H1 (cell line): ENCODE measurements at regions not wholly inside any gene's neighbourhood (a gene's known extent, or its start where the extent isn't known, plus 50 kb on each side); places are given as distances from the start of the nearest gene placed in this dataset.

Experiments used
- CTCF ChIA-PET: fragments of 300-600 bp; sonication (Branson Sonifier 250); formaldehyde crosslinking; loops from one replicate; lab custom pipeline; 2021; ENCODE audit not compliant: partially characterized antibody; lab: Charles Lee
- POLR2A ChIA-PET: fragments of 300-600 bp; sonication (Branson Sonifier 250); formaldehyde crosslinking; loops from one replicate; lab custom pipeline; 2021; ENCODE audit warnings: inconsistent platforms; ENCODE audit not compliant: partially characterized antibody; lab: Charles Lee
- DNase-seq, 2 experiments: peaks; one replicate each; pipeline versions ENCODE4 v3.0.0 to v3.0.0-alpha.2; 2010 to 2022; ENCODE audit warnings: low spot score in 2 of 2, low read depth in 1 of 2, mixed read lengths in 1 of 2
- FAIRE-seq: peaks from 2 replicates; lab custom pipeline; 2011; peaks lifted over from hg19 to GRCh38; lab: Jason Lieb, UNC
- H2AFZ ChIP-seq: 2 replicates; pipeline ENCODE4 v1.8.1; 2012; ENCODE audit warnings: low read length, inconsistent platforms
- H2AK5ac ChIP-seq: 2 replicates; pipeline ENCODE4 v1.6.1; 2013; ENCODE audit warnings: low read depth, low read length
- H2BK120ac ChIP-seq: replicated peaks from 2 replicates; pipeline ENCODE3; 2013; ENCODE audit warnings: low read depth, low read length, inconsistent platforms
- H2BK12ac ChIP-seq: 2 replicates; pipeline ENCODE4 v1.6.1; 2013; ENCODE audit warnings: low read depth, low read length
- H2BK15ac ChIP-seq: 2 replicates; pipeline ENCODE4 v1.6.1; 2013; ENCODE audit warnings: low read length
- H2BK20ac ChIP-seq: 2 replicates; pipeline ENCODE4 v1.6.1; 2013; ENCODE audit warnings: low read length
- H2BK5ac ChIP-seq: 2 replicates; pipeline ENCODE4 v1.6.1; 2013; ENCODE audit warnings: low read depth, low read length
- H3K14ac ChIP-seq: 2 replicates; pipeline ENCODE4 v1.6.1; 2013; ENCODE audit warnings: inconsistent platforms; ENCODE audit not compliant: insufficient read length
- H3K18ac ChIP-seq: 2 replicates; pipeline ENCODE4 v1.6.1; 2013; ENCODE audit warnings: low read length; ENCODE audit errors: extremely low read depth
- H3K23ac ChIP-seq: 2 replicates; pipeline ENCODE4 v1.6.1; 2013; ENCODE audit warnings: inconsistent platforms; ENCODE audit not compliant: insufficient read length
- H3K23me2 ChIP-seq: 2 replicates; pipeline ENCODE4 v1.6.1; 2013; ENCODE audit warnings: low read depth, low read length
- H3K27ac ChIP-seq: 2 replicates; pipeline ENCODE4 v1.6.1; 2011; ENCODE audit warnings: low read depth, low read length, inconsistent platforms
- H3K27me3 ChIP-seq, 4 experiments: replicated peaks in 1 of 4; 1 replicate in 1 of 4; 2 replicates in 3 of 4; pipeline versions ENCODE4 v1.6.1 to v1.8.1; 2011 to 2013; ENCODE audit warnings: low read length in 3 of 4, mild to moderate bottlenecking in 3 of 4, inconsistent platforms in 2 of 4, mixed read lengths in 2 of 4, moderate library complexity in 1 of 4; ENCODE audit not compliant: control insufficient read depth in 3 of 4, insufficient read depth in 3 of 4; ENCODE audit errors: extremely low read depth in 1 of 4
- H3K36me3 ChIP-seq, 4 experiments: 2 replicates each; pipeline versions ENCODE4 v1.6.1 to v1.8.1; 2011 to 2013; ENCODE audit warnings: mild to moderate bottlenecking in 4 of 4, low read length in 3 of 4, moderate library complexity in 2 of 4, control low read depth in 1 of 4, inconsistent platforms in 1 of 4; ENCODE audit not compliant: insufficient read depth in 4 of 4, control insufficient read depth in 2 of 4
- H3K4ac ChIP-seq: replicated peaks from 2 replicates; pipeline ENCODE3; 2013; ENCODE audit warnings: low read length, low read depth, mixed read lengths, inconsistent platforms; ENCODE audit not compliant: insufficient read length
- H3K4me1 ChIP-seq, 4 experiments: replicated peaks in 1 of 4; 1 replicate in 1 of 4; 2 replicates in 3 of 4; pipeline versions ENCODE4 v1.6.1 to v1.8.1; 2011 to 2013; ENCODE audit warnings: low read length in 3 of 4, inconsistent platforms in 2 of 4, mixed read lengths in 1 of 4; ENCODE audit not compliant: insufficient read depth in 4 of 4, control insufficient read depth in 3 of 4
- H3K4me2 ChIP-seq, 2 experiments: 2 replicates each; pipeline versions ENCODE4 v1.6.1 to v1.8.1; 2011 to 2013; ENCODE audit warnings: low read depth in 2 of 2, low read length in 2 of 2, control low read depth in 1 of 2, inconsistent platforms in 1 of 2, mild to moderate bottlenecking in 1 of 2; ENCODE audit not compliant: insufficient read depth in 1 of 2
- H3K4me3 ChIP-seq, 4 experiments: fragments of 200-600, 300-600 bp in 1 of 4; sonication (generic), shearing (Covaris generic), sonication (Bioruptor Twin) in 1 of 4; 2 replicates each; pipeline versions ENCODE4 v1.5.1 to v1.8.1; 2011 to 2016; ENCODE audit warnings: low read length in 4 of 4, low read depth in 3 of 4, control low read depth in 2 of 4, inconsistent platforms in 2 of 4, mild to moderate bottlenecking in 2 of 4, mixed read lengths in 1 of 4, moderate library complexity in 1 of 4; ENCODE audit not compliant: insufficient read depth in 2 of 4; ENCODE audit errors: extremely low read depth in 1 of 4
- H3K56ac ChIP-seq: replicated peaks from 2 replicates; pipeline ENCODE3; 2013; ENCODE audit warnings: low read depth, mild to moderate bottlenecking, mixed read lengths, low read length, inconsistent platforms; ENCODE audit not compliant: insufficient read length
- H3K79me1 ChIP-seq: 2 replicates; pipeline ENCODE4 v1.6.1; 2013; ENCODE audit warnings: low read depth, low read length, control low read depth
- H3K79me2 ChIP-seq, 2 experiments: 2 replicates each; pipeline versions ENCODE4 v1.6.1 to v1.8.1; 2012 to 2013; ENCODE audit warnings: low read length in 2 of 2, mild to moderate bottlenecking in 2 of 2, inconsistent platforms in 1 of 2; ENCODE audit not compliant: insufficient read depth in 2 of 2, control insufficient read depth in 1 of 2
- H3K9ac ChIP-seq, 4 experiments: replicated peaks in 1 of 4; 1 replicate in 1 of 4; 2 replicates in 3 of 4; pipeline versions ENCODE4 v1.6.1 to v1.8.1; 2011 to 2013; ENCODE audit warnings: low read depth in 3 of 4, low read length in 3 of 4, control low read depth in 2 of 4, mild to moderate bottlenecking in 2 of 4, moderate library complexity in 2 of 4, inconsistent platforms in 1 of 4; ENCODE audit errors: extremely low read depth in 1 of 4
- H3K9me3 ChIP-seq, 2 experiments: 2 replicates each; pipeline versions ENCODE4 v1.6.1 to v1.8.1; 2012 to 2013; ENCODE audit warnings: mild to moderate bottlenecking in 2 of 2, moderate library complexity in 2 of 2, control low read depth in 1 of 2, inconsistent platforms in 1 of 2, low read depth in 1 of 2, low read length in 1 of 2, mixed read lengths in 1 of 2; ENCODE audit not compliant: insufficient read depth in 2 of 2
- H4K20me1 ChIP-seq, 2 experiments: replicated peaks in 1 of 2; 2 replicates each; pipeline versions ENCODE3 to v1.8.1; 2011 to 2013; ENCODE audit warnings: inconsistent platforms in 2 of 2, low read length in 2 of 2, mild to moderate bottlenecking in 1 of 2; ENCODE audit not compliant: insufficient read depth in 2 of 2, control insufficient read depth in 1 of 2
- H4K5ac ChIP-seq: 2 replicates; pipeline ENCODE4 v1.6.1; 2013; ENCODE audit warnings: low read length, low read depth, mixed read lengths, inconsistent platforms; ENCODE audit not compliant: insufficient read length
- H4K8ac ChIP-seq: 2 replicates; pipeline ENCODE4 v1.8.0; 2013; ENCODE audit warnings: mild to moderate bottlenecking, moderate library complexity, low read length, inconsistent platforms; ENCODE audit not compliant: insufficient read depth; ENCODE audit errors: extremely low read depth
- H4K91ac ChIP-seq: replicated peaks from 2 replicates; pipeline ENCODE3; 2013; ENCODE audit warnings: low read length, mixed read lengths, inconsistent platforms; ENCODE audit not compliant: insufficient read length
- FOSL1 ChIP-seq: IDR thresholded peaks from 2 replicates; pipeline ENCODE4 v1.6.1; 2011; ENCODE audit warnings: mild to moderate bottlenecking, low read depth, low read length, moderate library complexity; ENCODE audit not compliant: insufficient read depth
- MAFK ChIP-seq: IDR thresholded peaks from 2 replicates; pipeline ENCODE4 v1.6.1; 2012; ENCODE audit warnings: low read depth, mild to moderate bottlenecking, improper control_type of control experiment, low read length
- NANOG ChIP-seq: IDR thresholded peaks from 2 replicates; pipeline ENCODE4 v1.6.1; 2011; ENCODE audit warnings: low read length, low read depth, mild to moderate bottlenecking, inconsistent platforms; ENCODE audit not compliant: insufficient read depth, poor library complexity, severe bottlenecking
- SP1 ChIP-seq: IDR thresholded peaks from 2 replicates; pipeline ENCODE4 v1.6.1; 2011; ENCODE audit warnings: low read depth, low read length
- SP4 ChIP-seq: IDR thresholded peaks from 2 replicates; pipeline ENCODE4 v1.6.1; 2012; ENCODE audit warnings: low read length, inconsistent platforms
- TBP ChIP-seq: IDR thresholded peaks from 2 replicates; pipeline ENCODE4 v1.6.1; 2011; ENCODE audit warnings: low read depth, low read length, improper control_type of control experiment
- WGBS, 2 experiments: shearing (Covaris generic) in 1 of 2; methylation state at CpG; one replicate each; pipeline versions ENCODE4 v1.1.6 to v1.1.7; 2013 to 2015; ENCODE audit warnings: low lambda C conversion rate in 2 of 2, mixed read lengths in 2 of 2, inconsistent platforms in 1 of 2, low coverage in 1 of 2, missing lambda C conversion rate in 1 of 2; ENCODE audit not compliant: insufficient replicate concordance in 2 of 2, insufficient coverage in 1 of 2, insufficient read length in 1 of 2; ENCODE audit errors: extremely low coverage in 1 of 2, missing lambda C conversion rate in 1 of 2; 5-methylcytosine and 5-hydroxymethylcytosine counted together

DNA sequence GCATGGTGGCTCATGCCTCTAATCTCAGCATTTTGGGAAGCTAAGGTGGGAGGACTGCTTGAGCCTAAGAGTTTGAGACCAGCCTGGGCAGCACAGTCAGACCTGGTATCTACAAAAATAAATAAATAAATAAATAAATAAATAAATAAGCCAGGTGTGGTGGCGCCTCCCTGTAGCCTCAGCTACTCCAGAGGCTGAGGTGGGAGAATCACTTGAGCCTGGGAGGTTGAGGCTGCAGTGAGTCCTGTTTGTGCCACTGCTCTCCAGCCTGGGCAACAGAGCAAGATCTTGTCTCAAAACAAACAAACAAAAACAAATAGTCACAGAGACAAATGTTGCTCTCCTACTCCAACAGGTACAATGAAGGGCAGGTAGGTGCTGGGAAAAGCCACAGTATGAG is 242.4 kb upstream of the POU3F1 start:
- Histone ChIP-seq H3K4me2 (no peak overlapping the region), H2BK20ac (peak overlapping the region; percentile 95; the same call in 1 of the 2 replicates), H2AFZ (no peak overlapping the region), H2AK5ac (no peak overlapping the region), H3K56ac (no peak overlapping the region), H3K23me2 (no peaks in the 10 kb centered on the region), H3K18ac (no peak overlapping the region), H3K4me1 (peaks cover 14 to 32% (median 25%) of the 10 kb centered on the region in 4 experiments), H3K9ac (no peak overlapping the region), H3K9me3 (0 out of 4 replicates have a peak, but pooled peaks cover 0 to 3% of the 10 kb centered on the region in 2 experiments), H4K91ac (no peak overlapping the region), H3K23ac (no peak overlapping the region), H3K14ac (no peak overlapping the region), H3K27me3 (no peaks in the 10 kb centered on the region; a peak in 2 of 7 replicates), H4K5ac (no peak overlapping the region), H3K27ac (no peak overlapping the region), H4K20me1 (no peaks in the 10 kb centered on the region), H2BK120ac (no peak overlapping the region), H3K79me1 (no peaks in the 10 kb centered on the region), H3K4ac (no peak overlapping the region), H2BK15ac (0 out of 2 replicates have a peak overlapping the region, but pooled peaks have one; percentile 23), H3K79me2 (no peaks in the 10 kb centered on the region), H3K36me3 (no peaks in the 10 kb centered on the region), H2BK12ac (peak overlapping the region; percentile 62; the same call in 1 of the 2 replicates), H2BK5ac (no peak overlapping the region; the same call in 1 of the 2 replicates), H4K8ac (no peak overlapping the region), H3K4me3 (no peak overlapping the region)
- DNase-seq (peak in 1 of 2 experiments; percentile 22), FAIRE-seq (no peak)
- ChIA-PET CTCF (interaction anchor here (0.7 kb wide), 1 partner anchor 54 kb away, joined by 3 read pairs; no protein-coding TSS in a partner anchor), POLR2A (no interaction called here)
- 77% methylated on average over 1 of the region's 1 CpG; no CpG with 5 or more reads in 1 of the 2 experiments for WGBS, 2 experiments
- no peak for TF ChIP-seq MAFK
- no peak for TF ChIP-seq NANOG
- TF ChIP-seq SP1: no peak
- no peak for TF ChIP-seq TBP
- no peak for TF ChIP-seq FOSL1
- TF ChIP-seq SP4: no peak
